HS-5 (cell line): ENCODE measurements at regions not wholly inside any gene's neighbourhood (a gene's known extent, or its start where the extent isn't known, plus 50 kb on each side); places are given as distances from the start of the nearest gene placed in this dataset.
A peak's percentile ranks its signal among the peaks of the same experiment; 100 is the strongest.

Experiments used
- DNase-seq: peaks from one replicate; pipeline ENCODE4 v3.0.0-alpha.2; 2012; ENCODE audit warnings: low read depth

DNA sequence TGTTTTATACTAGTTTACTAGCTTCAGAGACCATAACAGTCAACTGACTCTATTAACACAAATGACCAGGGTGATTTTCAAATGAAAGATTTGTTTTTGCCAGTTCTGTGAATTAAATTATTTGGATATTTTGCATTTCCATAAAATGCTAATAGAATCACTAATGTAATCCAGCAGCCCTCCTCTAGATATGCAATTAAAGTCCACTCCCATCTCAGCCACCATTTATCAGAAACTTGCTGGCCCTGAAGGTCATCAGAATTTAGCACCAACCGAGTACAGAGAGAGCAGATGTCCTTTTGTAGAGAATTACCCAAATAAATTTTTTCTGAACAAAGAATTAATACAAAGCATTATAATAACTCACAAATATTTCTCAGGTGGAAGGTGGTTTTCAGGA lies 531.1 kb upstream of the SLIT2 start:
- no peak for DNase-seq

DNA sequence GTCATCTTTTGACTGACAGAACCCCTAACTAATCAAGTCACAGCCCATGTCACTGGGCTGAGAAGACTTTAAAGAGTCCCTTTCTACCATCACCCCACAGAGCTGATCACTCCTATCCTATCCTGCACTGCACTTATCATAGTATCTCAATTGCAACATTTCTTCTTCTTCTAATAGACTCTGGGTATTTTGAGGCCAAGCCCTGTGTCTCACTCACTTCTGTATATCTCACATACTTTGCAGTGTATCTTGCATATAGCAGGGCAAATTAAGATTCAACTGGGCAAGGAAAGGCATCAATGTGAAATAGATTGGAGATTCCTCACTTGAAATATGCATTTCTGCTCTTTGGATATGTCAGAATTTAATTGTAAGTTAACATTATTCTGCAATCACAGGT lies 531.5 kb upstream of the SLIT2 start:
- no peak for DNase-seq

DNA sequence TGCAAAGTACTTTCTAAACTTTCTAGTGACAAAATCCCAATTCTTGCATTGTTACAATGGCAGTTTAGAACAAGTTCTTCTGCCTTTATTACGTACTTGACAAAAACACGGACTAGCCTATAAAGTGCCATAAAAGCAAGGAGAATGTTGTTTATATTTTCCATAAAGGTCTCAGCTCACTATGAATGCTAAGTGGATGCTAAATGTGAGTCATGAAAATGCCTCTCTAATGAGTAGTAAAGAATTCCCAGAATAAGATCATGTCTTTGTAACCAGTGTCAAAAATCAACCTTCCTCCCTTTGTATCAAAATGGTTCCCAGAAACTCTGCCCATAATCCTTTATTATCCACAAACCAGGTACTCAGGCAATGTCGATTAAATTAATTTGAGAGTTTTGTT lies 539.8 kb upstream of the SLIT2 start:
- DNase-seq: peak; percentile 45

DNA sequence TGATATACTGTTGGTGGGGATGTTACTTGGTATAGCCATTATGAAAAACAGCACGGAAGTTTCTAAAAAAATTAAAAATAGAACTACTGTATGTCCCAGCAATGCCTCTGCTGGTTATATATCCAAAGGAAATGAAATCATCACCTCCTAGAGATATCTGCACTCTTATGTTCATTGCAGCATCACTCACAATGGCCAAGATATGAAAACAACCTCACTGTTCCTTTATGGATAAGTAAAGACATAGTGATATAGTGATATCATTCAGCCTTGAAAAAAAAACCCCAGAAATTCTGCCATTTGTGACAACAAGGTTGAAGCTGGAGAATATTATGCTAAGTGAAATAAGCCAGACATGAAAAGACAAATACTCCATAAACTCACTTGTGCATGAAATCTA lies 543.8 kb upstream of the SLIT2 start:
- DNase-seq: no peak

DNA sequence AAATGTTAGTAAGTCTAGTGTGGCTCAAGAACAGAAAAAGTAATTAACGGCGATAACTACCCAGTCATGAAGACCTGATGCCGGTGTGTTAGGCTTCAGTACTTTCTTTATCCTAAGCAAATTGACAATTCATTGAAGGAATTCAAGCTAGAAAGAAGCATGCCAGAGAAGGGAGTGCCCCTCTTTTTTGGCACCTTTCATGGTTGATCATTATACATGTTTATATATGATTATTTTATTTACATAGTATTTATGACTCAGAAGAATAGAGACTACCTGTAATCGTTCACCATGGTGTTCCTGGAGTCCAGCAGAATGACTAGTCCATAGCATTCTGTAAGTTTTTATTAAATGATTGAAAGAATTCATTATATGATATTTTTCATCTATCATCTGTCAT lies 548.3 kb upstream of the SLIT2 start:
- DNase-seq: no peak

DNA sequence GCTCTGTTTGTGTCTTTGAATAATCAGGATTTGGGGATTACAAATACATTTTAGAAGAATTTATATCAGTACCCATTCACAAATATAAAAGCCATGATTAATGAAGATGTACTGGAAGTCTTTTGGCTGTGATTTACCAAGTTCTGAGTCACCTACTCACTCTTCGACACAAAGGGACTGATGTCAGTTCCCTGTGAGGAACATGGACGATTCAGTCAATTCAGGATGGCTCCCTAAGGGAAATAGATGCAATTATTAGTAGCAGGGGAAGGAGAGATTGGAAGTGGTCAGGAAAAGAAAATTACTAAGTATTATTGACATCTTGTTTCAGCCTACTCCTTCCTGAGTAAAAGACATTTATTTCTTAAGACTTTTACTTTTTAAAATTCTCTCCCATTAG lies 550.7 kb upstream of the SLIT2 start:
- no peak for DNase-seq

DNA sequence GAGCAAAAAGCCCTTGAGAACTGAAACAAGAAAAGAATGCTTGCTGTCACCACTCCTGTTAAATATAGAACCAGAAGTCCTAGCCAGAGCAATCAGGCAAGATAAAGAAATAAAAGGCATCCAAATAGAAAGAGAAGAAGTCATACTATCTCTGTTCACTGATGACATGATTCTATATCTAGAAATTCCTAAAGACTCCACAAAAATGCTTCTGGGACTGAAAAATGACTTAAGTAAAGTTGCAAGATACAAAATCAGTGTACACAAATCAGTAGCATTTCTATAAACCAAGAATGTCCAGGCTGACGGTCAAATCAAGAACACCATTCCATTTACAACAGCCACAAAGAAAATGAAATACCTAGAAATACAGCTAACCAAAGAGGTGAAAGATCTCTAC lies 552.7 kb upstream of the SLIT2 start:
- no peak for DNase-seq

DNA sequence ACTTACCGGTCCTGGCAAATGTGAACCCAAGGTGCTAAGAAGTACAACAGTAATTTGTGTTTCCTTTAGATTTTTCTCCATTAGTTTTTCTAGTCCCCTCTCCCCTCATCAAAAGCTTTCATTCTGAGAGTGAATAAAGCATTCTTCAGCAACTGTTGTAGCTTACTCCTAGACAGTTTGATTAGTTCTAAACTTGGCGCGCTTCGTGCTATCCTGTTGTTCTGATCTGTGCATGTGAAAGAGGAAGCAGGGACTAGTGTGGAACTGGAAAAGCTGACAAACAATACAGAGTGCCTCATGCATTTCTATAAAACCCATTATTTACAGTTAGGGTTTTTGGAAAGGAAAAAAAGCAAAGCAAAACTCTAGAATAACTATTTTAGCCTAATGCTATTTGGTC lies 556.9 kb upstream of the SLIT2 start:
- DNase-seq: no peak

DNA sequence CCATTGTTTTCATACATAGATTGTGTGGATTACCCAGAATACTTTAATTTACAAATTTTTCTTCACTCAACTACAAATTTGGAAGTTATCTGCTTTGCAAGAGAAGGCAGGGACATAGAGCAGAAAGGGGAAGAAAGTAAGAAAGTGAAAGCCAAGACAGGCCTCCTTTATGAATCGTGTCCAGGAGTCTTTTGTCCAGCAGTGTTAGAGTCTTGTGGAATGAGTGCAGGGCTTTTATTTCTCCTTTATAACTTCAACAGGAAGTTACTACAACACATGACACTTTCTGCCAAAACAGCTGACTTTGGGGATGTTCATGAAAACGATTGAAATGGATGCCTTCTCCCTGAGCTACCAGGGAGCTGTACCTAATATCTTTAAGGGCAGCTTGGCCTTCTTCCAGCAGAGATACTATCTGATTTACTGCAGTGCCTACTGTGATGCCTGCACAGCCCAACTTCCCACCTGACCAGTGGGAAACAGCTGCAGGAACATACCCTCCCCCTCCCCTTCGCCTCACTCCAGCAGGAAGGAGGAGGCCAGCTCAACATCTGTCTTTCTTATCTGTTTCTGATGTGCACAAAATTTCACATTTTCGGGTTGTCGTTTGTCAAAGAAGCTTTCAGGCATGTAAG lies 557.7 kb upstream of the SLIT2 start:
- no peak for DNase-seq

DNA sequence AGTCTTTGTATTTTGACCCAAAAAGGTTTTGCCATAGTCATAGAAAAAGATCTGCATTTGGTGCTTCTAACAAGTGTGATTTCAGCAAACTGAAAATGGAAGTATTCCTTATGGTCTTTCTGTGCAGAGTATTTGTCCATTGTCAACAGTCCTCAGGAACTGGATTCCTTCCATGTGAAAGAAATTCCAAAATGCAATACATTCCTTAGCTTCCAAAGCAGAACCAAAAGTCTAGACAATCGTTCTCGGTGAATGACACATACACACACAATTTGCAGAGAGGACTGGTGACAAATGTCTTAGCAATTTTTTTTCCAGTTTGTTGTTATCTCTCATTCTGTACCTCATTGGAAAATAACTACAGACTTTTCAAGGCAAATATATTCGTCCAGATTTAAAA lies 562.2 kb upstream of the SLIT2 start:
- peak; percentile 81 for DNase-seq

DNA sequence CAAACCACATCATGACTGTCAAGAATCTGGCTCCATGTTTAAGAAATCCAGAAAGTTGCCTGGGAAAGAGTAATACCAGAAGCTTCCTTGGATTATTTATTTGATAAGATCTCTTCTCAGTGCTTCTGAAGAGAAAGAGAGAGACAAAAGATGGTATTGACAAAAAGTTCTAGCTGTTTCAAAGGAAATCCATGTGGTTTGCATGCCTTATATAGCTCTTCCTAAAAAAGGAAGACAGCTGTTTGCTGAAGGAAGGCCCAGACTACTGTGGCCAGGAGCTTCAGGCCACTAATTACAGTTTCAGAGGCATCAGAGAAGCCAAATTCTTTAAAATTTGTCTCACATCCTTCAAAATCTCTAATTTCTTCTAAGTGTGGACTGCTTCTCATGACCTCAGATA lies 565.2 kb upstream of the SLIT2 start:
- no peak for DNase-seq

DNA sequence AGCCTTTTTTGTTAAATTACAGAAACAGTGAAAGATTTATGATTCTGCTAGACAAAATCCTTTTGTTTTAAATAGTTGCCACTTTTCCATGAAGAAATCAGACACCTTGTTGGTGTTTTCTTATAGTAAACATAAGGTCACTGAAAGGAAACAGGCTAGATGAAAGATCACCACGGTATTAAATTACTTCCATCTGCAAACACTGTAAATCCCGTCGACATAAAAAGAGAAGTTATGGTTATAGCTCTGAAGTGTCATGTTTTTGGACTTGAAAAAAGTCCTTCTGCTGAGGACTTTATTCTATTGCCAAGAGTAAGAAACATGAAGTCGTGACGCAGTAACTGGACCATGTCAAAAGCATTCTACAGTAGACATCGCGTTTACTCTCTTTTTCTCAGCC lies 567.6 kb upstream of the SLIT2 start:
- DNase-seq: no peak

DNA sequence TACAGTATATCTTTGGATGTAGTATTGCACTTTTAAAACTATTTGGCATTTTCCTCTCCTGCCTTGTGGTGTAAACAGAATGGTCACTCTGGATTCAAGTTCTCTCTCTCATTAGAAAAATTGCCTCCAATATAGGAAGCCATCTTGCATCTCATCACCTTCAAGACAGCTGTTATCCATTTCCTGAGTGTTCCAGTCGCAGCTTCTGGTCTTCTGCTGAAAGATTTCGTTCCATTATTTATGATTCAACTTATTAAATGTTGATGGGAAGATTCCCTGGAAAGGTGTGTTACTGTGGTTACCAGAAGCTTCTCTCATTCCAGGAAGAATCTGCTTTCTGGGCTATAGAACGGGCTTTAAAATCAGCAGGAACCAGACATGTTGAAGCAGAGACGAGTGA lies 568.3 kb upstream of the SLIT2 start:
- DNase-seq: no peak

DNA sequence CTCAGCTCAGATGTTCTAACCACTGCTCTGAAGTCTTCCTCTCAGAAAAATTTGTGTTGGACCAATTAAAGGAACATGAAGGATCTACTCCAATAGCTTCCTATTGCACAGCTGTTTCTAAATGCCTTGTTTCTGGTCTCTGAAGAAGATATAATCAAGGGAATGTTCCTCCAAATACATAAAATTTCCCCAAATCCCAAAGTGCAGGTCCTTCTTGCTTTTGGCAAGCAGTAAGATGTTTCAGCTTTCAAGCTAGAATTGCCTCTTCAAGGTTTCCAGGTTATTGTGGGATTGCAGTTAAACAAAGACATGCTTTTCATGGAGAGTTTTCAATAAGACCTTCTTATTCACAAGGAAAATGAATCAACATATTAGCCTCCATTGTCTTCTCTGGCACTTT lies 574.5 kb upstream of the SLIT2 start:
- no peak for DNase-seq

DNA sequence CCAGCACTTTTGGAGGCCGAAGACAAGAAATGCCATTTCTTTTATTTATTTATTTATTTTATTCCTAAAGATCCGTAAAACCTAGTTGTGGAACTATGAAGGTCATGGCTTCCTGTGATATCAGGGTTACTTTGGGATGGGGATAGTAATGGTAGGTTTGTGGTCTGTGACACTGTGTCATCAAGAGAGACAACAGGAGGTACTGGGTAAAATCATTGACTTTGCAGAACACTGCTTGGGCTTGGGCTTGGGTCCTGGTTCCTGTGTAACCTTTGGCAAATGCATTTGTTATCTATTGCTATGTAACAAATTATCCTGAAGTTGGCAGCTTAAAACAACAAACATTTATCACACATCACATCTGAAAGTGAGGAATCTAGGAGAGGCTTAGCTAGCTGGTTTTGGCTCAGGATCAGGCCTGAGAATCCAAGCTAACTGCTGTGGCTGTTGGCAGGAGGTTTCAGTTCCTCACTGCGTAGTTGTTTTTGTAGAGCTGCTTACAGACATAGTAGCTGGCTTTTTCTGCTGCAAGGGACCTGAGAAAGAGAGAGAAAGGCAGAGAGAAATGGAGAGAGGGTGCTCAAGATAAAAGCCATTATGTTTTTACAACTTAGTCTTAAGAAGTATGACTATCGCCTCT lies 576.4 kb upstream of the SLIT2 start:
- DNase-seq: no peak

DNA sequence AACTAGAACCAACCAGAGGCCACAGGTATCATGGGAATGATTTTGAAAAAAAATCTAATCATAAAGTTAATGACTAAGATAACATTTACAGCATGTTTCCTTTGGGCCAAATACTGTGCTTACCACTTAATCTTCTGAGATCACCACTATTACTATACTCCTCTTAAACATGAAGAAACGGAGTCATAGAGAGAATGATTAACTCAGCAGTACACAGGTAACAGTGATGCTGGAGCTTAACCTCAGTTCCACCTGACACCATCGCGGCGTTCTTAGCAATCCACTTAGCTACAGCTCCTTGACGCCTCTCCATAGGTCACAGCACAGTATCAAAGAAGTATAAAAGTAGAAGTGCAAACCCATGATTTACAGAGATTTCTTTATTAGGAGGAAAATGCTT lies 592.6 kb upstream of the SLIT2 start:
- no peak for DNase-seq

DNA sequence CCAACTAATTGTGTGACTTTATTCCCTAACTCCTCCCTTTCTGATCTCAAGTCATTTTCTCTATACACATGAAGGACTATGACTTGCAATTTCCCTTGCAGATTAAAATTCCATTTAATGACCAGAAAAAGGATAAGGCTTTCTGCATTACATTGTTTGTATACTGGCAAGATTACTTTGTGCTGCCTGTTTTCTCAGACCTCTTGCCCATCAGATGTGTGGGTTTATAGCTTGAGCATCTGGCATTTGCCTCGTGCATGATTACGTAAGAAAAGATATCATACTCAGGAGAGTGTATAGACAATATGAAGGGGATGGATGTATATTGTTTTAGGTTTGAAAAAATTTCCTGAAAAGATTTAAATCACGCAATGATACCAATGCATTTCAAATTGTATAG lies 593.8 kb upstream of the SLIT2 start:
- no peak for DNase-seq

DNA sequence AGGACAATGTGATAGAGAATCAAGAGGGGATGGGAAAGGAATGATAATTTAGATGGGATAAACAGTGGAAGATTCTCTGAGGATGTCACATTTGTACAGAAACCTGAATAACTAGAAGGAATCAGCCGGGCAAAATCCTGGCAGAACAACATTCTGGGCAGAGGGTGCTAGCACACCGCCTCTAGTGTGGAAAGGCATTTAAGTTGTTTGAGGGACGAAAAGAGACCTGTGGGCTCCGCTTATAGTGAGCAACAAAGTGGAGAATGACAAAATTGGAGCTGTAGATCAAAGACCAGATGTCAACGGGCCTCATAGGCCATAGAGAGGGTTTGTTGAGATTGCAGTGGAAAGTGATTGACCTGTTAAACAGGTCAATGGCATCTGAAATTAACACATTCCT lies 596.0 kb upstream of the SLIT2 start:
- no peak for DNase-seq

DNA sequence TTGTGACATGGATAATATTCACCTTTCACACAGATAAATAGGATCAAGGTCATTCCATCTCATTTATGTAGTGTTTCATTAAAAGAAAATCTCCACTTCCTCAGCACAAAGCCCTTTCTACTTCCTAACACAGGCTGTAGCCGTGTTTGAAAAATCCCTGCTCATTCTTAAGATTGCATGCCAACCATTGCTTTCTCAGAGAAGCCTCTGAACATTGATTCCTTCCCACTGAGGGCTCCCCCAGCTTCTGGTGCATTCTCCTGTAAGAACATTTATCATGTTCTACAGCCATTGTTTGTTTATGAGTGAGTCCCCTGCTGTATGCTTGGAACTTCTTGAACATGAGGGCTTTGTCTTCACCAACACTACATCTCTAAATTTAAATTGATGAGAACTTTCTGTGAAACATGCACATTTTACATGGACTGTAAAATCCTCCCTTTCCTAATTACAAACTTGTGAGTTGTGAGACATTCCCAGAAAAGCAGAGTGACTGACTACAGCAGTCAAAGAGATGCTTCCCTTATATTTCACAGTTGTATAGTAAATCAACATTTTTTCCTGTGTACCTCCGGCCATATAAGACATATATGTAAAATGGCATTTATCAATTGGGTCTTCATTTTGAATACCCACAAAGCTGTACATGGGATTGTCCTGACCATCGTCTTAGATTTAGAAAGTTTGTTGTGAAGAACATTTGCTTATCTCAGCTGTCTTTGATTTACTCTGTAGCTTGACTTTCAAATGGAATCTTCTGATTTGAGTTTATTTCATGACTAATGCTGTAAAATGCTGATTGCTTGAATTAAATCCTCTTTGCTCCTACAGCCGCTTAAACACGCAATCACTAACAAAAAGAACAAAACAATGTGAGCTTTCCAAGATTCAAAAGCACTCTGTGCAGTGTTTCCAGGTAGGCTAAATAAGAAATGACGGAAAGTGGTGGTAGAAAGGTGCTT lies 600.5 kb upstream of the SLIT2 start:
- no peak for DNase-seq

DNA sequence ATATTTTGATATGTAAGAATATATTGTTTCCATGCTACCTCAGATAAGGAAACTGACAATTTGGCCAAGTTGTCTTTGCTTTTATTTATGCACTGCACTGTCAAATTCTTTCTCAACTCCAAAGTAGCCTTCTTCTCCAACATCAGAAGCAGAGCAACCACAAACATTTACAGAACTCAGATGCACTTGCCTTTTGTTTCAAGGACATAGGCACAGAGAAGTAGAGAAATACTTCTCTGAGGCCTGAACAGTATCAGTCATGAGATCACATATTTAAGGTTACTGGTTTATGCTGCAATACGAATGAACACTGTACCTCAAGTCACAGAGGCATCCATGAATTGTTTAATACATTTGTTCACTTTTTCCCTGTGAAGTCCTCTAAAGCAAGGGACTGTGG lies 606.1 kb upstream of the SLIT2 start:
- DNase-seq: no peak

DNA sequence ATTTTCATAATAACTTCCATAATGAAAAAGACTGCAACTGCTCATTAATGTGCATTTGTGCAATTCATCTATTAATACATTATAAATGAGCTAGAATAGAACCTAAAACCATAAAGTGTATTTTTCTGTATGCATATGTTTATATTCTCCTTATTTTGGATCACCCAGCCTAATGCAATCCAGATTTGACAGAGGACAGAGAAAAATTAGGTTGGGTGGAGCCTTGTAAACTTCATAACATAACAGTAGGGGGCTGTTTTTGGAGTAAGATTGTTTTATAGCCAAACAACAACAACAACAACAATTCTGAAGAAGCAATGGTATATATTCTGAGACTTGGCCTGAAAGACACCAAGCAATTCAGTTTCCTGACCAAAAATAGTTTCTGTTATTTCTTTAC lies 615.3 kb upstream of the SLIT2 start:
- no peak for DNase-seq

DNA sequence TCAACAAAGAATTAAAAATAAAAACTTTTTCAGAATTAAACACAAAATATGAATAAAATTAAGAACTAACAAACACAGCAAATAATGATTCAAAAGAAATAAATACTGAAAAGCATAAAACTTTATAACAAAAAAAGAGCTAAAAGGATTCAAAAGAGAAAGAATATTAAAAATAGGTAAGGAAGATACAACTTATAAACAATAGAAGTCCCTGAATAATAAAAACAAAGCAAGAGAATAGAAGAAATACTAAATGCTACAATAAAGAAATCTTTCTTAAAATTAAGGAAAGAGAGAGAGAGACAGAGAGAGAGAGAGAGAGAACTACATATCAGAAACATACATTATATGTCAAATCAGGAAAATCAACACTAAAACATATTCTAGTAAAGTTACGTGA lies 619.9 kb upstream of the SLIT2 start:
- no peak for DNase-seq

DNA sequence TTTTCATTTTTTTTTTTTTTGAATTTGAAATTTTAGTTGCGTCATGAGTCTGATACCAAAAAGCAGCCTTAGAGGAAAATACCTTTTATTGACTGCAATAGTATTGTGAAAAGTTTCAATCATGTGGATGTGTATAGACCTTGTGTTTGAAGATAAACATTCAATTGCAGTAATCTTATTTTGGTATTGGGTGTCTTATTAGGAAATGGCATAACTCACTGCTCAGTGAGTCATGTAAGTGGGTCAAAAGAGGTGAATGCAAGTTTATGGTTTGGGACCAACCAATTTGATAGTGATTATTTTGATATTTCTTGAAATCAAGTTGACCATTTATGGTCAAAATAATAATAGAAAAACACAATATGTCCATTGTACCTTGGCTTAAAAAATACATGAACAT lies 627.8 kb upstream of the SLIT2 start:
- DNase-seq: no peak
